ENCODE measurements at regions not wholly inside any gene's neighbourhood (a gene's known extent, or its start where the extent isn't known, plus 50 kb on each side); places are given as distances from the start of the nearest gene placed in this dataset.
"Not testable (repeated sequence)": the region's sequence is repeated elsewhere in the genome, so short reads cannot be mapped to it uniquely, and the experiment has no call there.

GRCh38 chr4:171519457-171519856 lies 293.7 kb upstream of the GALNTL6 start:
- no peak for DNase-seq

DNA sequence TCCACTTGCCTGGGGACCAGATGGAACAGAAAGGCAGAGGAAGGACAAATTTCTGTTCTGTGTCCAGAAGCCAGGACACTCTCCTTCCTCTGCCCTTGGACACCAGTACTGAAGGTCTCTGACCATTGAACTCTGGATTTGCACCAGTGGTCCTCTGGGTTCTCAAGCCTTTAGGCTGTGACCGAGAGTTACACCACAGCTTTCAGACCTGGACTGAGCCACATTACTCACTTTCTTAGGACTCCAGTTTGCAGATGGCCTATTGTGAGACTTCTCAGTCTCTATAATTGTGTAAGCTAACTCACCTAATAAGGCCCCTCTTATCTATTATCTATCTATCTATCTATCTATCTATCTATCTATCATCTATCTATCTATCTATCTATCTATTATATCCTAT lies 295.3 kb upstream of the GALNTL6 start:
- no peak for DNase-seq

GRCh38 chr4:171516694-171517093 lies 296.5 kb upstream of the GALNTL6 start:
- DNase-seq: no peak

DNA sequence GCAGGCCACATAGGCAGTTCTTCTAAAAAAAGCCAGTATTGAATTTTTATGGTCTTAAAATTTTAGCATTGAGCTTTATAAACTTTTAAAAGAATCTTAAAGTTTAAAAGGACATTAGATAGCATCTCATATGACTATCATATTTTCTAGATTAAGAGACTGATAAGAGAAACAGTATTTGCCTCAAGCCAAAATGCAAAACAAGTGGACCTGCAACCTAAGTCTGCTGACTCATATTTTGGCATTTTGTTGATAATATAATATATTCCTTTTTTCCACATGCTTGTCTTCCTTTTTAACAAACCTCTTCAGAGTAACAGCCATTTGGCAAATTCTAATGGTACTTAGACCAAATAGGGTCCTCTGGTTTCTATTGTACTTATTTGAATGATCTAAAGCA lies 328.5 kb upstream of the GALNTL6 start:
- DNase-seq: no peak

- DNase-seq: no peak
Measured at GRCh38 chr4:171478181-171478580, 335.0 kb upstream of the GALNTL6 start.

- not testable (repeated sequence) for DNase-seq
Measured at GRCh38 chr4:171475111-171475510, 338.1 kb upstream of the GALNTL6 start.

DNA sequence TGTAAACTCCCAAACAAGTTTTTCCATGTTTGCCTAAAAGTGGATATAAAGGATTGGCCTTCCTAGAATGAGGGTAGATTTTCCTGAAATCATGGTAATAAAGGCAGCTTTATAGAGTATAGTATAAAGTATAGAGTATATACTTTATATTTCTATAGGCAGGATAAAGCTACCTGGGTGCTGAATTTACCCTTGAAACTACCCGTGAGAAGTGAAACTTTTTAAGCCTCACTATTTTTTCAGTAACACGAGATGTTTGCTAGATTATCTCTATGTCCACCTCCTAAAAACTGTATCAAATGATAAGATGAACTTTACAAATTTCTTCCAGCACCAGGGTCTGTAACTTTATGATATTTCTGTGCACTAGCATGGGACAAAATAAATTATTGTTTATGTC lies 340.0 kb upstream of the GALNTL6 start:
- no peak for DNase-seq

DNA sequence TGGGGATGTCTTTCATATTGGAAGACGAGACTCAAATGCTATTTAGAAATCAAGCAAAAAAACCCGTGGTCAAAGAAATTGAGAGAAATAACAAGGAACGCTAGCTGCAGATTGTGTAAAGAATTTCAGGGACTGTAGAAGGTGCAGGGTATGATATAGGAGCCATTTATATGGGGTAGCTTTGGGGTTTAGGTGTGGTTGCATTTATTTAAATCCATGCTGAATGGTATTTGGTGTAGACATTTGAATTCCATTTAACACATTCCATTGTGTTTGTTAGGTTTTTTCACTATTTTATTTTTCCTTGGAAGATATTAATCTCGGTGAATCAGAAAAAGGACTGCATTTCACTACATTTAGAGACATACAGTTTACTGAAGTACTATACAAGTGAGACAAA lies 341.0 kb upstream of the GALNTL6 start:
- DNase-seq: no peak

GRCh38 chr4:171464499-171464898 lies 348.7 kb upstream of the GALNTL6 start:
- no peak for DNase-seq

DNA sequence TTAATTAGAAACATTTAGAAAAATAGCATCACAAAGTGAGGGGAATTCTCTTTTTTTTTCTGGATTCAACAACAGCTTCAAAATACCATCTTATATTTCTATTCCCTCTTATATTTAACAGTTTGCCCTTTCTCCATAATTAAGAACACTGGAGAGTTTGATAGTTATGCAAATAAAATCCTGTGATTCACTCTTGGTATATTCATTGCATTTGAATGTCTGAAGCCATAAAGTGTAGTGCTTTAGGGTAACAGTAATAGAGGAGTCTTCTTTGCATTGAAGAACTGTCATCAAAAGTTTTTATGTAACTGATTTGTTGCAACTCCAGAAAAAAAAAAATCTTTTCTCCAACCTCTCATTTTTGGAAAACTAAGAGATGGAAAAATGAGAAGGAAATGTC lies 352.0 kb upstream of the GALNTL6 start:
- no peak for DNase-seq

- no peak for DNase-seq
Measured at GRCh38 chr4:171448919-171449481, 364.2 kb upstream of the GALNTL6 start.

DNA sequence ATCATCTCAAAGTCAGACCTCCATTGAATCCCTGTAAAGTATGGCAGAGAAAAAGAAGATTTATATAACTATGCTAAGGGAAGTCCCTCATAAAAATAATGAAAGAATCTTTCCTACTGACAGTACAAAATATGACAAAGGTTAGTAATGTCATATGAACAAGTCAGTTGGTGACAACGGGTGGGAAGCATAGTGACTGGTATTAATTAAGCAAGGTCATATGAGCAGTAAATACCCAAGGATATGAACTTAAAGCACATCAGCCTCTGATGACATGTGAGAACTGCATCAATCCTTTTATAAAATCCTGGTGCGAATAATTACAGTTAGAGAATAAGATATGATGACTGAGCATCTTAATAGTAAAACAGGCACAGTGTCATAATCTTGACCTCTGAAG lies 364.8 kb upstream of the GALNTL6 start:
- no peak for DNase-seq

DNA sequence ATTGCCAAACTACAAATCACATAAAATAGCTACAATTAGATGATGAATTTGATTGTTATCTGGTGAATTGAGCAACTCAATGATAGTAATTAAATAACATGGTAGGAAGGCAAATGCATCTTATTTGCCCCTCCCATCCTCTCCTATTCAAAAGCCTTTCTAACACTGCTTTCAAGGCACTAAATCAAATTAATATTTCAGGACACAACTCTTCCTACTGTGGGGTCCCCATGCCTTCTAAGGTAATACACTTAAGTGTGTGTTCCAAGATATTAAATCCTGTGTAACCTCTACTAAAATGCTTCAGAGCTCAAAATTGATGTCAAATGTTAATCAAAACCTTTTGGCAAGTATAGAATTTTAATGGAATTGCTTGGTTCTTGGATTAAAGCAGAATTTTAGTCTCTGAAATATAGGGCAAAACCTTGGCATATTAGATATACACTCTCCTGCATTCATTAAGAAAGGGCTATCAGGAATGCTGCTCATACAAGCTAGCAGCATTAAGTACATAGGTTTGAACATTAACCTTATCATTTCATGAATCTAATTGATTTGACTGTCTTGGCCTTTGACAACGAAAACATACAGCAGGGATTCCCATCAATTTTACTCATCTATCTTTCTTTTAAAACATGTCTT lies 371.8 kb upstream of the GALNTL6 start:
- DNase-seq: no peak

GRCh38 chr4:171433674-171434073 lies 379.5 kb upstream of the GALNTL6 start:
- no peak for DNase-seq

DNA sequence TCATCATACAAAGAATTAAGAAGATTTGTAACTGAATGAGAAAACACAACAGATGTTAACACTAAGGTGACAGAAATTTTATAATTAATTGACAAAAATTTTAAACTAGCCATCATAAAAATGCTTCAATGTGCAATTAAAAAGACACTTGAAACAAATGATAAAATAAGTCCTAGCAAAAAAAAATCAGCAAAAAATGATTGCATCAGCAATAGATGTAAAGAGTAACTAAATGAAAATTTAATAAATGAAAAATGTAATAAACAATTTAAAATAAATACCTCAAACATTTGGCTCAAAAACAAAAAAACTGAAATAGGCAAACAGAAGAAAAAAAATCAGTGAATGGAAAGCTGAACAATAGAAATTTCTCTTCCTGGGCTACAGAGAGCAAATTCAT lies 380.7 kb upstream of the GALNTL6 start:
- no peak for DNase-seq

- no peak for DNase-seq
Measured at GRCh38 chr4:171430495-171430894, 382.7 kb upstream of the GALNTL6 start.

DNA sequence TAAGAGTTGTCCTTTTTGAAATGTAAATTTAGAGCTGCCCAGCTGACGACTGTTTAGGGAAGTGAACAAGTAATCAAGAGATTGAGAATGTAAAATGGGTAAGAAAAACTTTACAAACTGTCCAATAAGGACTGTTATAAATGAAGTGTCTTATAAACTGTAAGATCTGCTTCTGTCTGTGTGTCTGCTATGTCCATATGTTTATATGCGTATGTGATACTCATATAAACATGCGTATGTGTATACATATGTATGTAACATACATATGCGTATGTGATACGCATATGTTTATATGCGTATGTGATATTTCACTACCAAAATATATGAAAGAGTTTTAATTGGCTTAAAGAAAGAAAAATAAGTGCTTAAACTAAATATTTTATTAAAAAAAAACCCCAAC lies 416.0 kb upstream of the GALNTL6 start:
- no peak for DNase-seq

GRCh38 chr4:171390626-171391025 lies 422.6 kb upstream of the GALNTL6 start:
- peak; percentile 1 for DNase-seq

- no peak for DNase-seq
Measured at GRCh38 chr4:171378323-171378722, 434.9 kb upstream of the GALNTL6 start.

- DNase-seq: no peak
Measured at GRCh38 chr4:171376724-171377123, 436.5 kb upstream of the GALNTL6 start.

DNA sequence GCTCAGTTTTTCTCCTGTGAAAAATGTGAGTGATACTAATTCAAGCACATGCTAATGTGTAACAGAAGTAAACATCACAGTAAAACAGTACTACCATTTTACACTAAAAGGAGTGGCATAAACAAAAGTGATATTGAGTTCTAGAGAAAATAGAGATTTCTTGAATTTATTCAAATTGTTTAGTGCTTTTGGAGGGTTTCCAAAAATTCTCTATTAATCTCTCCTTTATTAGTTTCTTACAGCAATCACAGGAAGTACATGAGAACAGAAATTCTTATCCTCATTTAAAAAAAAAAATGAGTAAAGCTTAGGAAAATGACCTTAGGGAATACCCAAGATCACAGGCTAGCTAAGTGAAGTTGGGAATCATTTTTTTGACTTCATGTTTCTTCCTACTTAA lies 459.7 kb upstream of the GALNTL6 start:
- DNase-seq: no peak

DNA sequence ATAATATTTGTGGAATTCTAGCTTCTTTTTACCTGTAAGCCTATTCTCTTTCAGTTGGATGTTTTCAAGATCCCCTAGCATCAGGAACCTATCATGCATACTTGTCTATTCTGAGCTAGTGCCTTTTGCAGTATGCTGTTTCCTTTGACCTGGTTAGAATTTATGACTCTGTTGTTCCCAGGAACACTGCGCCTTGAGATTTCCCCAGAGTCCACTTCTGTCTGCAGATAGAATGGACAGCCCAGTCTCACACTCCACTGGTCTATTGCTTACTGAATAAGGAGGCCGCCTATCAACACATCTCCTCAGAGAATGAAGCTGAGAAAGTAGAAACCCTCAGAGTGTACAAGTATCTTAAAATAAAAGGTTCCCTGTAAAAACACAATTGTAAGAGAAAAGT lies 465.1 kb upstream of the GALNTL6 start:
- no peak for DNase-seq

- DNase-seq: peak; percentile 86
Measured at GRCh38 chr4:171342646-171343045, 470.6 kb upstream of the GALNTL6 start.

DNA sequence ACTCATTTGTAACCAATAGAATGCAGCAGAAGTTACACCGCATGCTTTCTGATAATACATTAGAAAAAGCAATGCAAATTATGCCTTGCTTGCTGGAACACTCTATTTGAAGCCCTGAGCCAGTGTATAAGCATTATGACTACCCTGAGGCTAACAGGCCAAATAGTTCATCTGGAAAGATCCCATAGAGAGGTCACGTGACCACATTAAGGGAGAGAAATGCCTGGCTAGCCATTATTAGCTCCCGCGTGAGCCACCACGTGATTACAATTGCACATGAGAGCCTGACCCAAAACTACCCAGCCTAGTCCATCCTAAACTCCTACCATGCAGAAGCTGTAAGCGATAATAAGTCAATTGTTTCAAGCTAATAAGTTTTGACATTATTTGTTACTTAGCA lies 472.9 kb upstream of the GALNTL6 start:
- DNase-seq: no peak

DNA sequence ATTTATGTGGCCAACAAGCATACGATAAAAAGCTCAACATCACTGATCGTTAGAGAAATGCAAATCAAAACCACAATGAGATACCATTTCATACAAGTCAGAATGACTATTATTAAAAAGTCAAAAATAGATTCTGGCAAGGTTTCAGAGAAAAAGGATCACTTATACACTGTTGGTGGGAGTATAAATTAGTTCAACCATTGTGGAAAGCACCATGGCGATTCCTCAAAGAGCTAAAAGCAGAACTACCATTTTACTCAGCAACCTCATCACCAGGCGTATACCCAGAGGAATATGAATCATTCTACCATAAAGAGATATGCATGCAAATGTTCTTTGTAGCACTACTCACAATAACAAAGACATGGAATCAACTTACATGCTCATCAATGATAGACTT lies 478.7 kb upstream of the GALNTL6 start:
- DNase-seq: no peak

Data from NCI-H82 (cell line).